Uterus (tissue), 2 donors: ENCODE measurements at regions not wholly inside any gene's neighbourhood (a gene's known extent, or its start where the extent isn't known, plus 50 kb on each side); places are given as distances from the start of the nearest gene placed in this dataset.

Experiments used
- CTCF ChIP-seq, 4 experiments: fragments of 200-600 bp in 2 of 4; fragments of 450-650 bp in 2 of 4; sonication (generic) in 2 of 4; IDR thresholded peaks; one replicate each; pipeline ENCODE4 v1.5.1; 2016 to 2019; ENCODE audit warnings: antibody characterized with exemption in 4 of 4, mild to moderate bottlenecking in 2 of 4, moderate library complexity in 1 of 4
- POLR2A ChIP-seq, 2 donors: fragments of 450-650 bp; IDR thresholded peaks; one replicate each; pipeline ENCODE4 v1.6.1; 2016; ENCODE audit warnings: antibody characterized with exemption in 2 of 2, mild to moderate bottlenecking in 1 of 2, moderate library complexity in 1 of 2

GRCh38 chr4:156584100-156584499 lies 387.5 kb downstream of the PDGFC start:
- no peak for TF ChIP-seq CTCF (IDR thresholded peaks at IDR 0.05)
- TF ChIP-seq POLR2A (IDR thresholded peaks at IDR 0.05) = no peak
